ENCODE measurements at regions not wholly inside any gene's neighbourhood (a gene's known extent, or its start where the extent isn't known, plus 50 kb on each side); places are given as distances from the start of the nearest gene placed in this dataset.

- Histone ChIP-seq H3K4me1 (ENCODE audit: control insufficient read depth in 1 of 2, insufficient read depth in 2 of 2, low read length in 2 of 2) (no peaks in the 10 kb centered on the region), H3K4me2 (replicated peaks; ENCODE audit: extremely low read depth, low read length, poor library complexity, severe bottlenecking) (no peak overlapping the region), H4K20me1 (ENCODE audit: insufficient read depth, low read length) (no peaks in the 10 kb centered on the region), H3K79me2 (ENCODE audit: insufficient read depth, low read length) (no peaks in the 10 kb centered on the region), H3K9ac (ENCODE audit: insufficient read depth, low read length, poor library complexity, severe bottlenecking) (no peak overlapping the region), H3K4me3 (replicated peaks in 1 of 3; ENCODE audit: low read depth in 2 of 3, low read length in 3 of 3) (no peak overlapping the region), H3K27me3 (ENCODE audit: control insufficient read depth in 2 of 2, insufficient read depth in 2 of 2, low read length in 2 of 2) (no peaks in the 10 kb centered on the region), H3K36me3 (replicated peaks in 1 of 2; ENCODE audit: control insufficient read depth in 1 of 2, insufficient read depth in 2 of 2, low read length in 2 of 2) (no peaks in the 10 kb centered on the region), H2AFZ (ENCODE audit: insufficient read depth, low read depth, low read length, poor library complexity, severe bottlenecking) (no peak overlapping the region), H3K9me3 (replicated peaks in 1 of 2; ENCODE audit: control insufficient read depth in 1 of 2, insufficient read depth in 1 of 2, low read length in 2 of 2) (peaks cover 0 to 5% of the 10 kb centered on the region in 2 donors), H3K27ac (ENCODE audit: low read depth in 1 of 2, low read length in 2 of 2) (no peak overlapping the region)
- intact Hi-C loops (cut with micrococcal nuclease), result no loop called here
- Mint-ChIP-seq H3K4me3 (no peak overlapping the region), H3K27ac (no peak overlapping the region), H3K36me3 (no peaks in the 10 kb centered on the region), H3K4me1 (no peaks in the 10 kb centered on the region), H3K27me3 (ENCODE audit: low read depth in 3 of 3) (no peaks in the 10 kb centered on the region), H3K9me3 (peaks cover 0 to 4% (median 2%) of the 10 kb centered on the region in 7 donors)
- TF ChIP-seq, protein P1, sequence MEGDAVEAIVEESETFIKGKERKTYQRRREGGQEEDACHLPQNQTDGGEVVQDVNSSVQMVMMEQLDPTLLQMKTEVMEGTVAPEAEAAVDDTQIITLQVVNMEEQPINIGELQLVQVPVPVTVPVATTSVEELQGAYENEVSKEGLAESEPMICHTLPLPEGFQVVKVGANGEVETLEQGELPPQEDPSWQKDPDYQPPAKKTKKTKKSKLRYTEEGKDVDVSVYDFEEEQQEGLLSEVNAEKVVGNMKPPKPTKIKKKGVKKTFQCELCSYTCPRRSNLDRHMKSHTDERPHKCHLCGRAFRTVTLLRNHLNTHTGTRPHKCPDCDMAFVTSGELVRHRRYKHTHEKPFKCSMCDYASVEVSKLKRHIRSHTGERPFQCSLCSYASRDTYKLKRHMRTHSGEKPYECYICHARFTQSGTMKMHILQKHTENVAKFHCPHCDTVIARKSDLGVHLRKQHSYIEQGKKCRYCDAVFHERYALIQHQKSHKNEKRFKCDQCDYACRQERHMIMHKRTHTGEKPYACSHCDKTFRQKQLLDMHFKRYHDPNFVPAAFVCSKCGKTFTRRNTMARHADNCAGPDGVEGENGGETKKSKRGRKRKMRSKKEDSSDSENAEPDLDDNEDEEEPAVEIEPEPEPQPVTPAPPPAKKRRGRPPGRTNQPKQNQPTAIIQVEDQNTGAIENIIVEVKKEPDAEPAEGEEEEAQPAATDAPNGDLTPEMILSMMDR (IDR thresholded peaks at IDR 0.05), result no peak
- WGBS (ENCODE audit: insufficient coverage), result 83% methylated on average over 1 of the region's 10 CpGs
- DNase-seq, result no peak
These were observed 642.3 kb downstream of the TBL1XR1 start for GRCh38 chr3:176554791-176555654.

GRCh38 chr3:176554264-176554663 lies 643.0 kb downstream of the TBL1XR1 start:
- Mint-ChIP-seq H3K27me3 (ENCODE audit: low read depth in 3 of 3) (no peaks in the 10 kb centered on the region), H3K27ac (no peak overlapping the region), H3K4me1 (no peaks in the 10 kb centered on the region), H3K36me3 (no peaks in the 10 kb centered on the region), H3K9me3 (peaks cover 0 to 7% (median 4%) of the 10 kb centered on the region in 7 donors), H3K4me3 (no peak overlapping the region)
- Histone ChIP-seq H3K9me3 (replicated peaks in 1 of 2; ENCODE audit: control insufficient read depth in 1 of 2, insufficient read depth in 1 of 2, low read length in 2 of 2) (peaks cover 0 to 5% of the 10 kb centered on the region in 2 donors), H3K9ac (ENCODE audit: insufficient read depth, low read length, poor library complexity, severe bottlenecking) (no peak overlapping the region), H3K4me1 (ENCODE audit: control insufficient read depth in 1 of 2, insufficient read depth in 2 of 2, low read length in 2 of 2) (no peaks in the 10 kb centered on the region), H4K20me1 (ENCODE audit: insufficient read depth, low read length) (no peaks in the 10 kb centered on the region), H3K27ac (ENCODE audit: low read depth in 1 of 2, low read length in 2 of 2) (no peak overlapping the region), H2AFZ (ENCODE audit: insufficient read depth, low read depth, low read length, poor library complexity, severe bottlenecking) (no peak overlapping the region), H3K4me2 (replicated peaks; ENCODE audit: extremely low read depth, low read length, poor library complexity, severe bottlenecking) (no peak overlapping the region), H3K79me2 (ENCODE audit: insufficient read depth, low read length) (no peaks in the 10 kb centered on the region), H3K4me3 (replicated peaks in 1 of 3; ENCODE audit: low read depth in 2 of 3, low read length in 3 of 3) (no peak overlapping the region), H3K27me3 (ENCODE audit: control insufficient read depth in 2 of 2, insufficient read depth in 2 of 2, low read length in 2 of 2) (no peaks in the 10 kb centered on the region), H3K36me3 (replicated peaks in 1 of 2; ENCODE audit: control insufficient read depth in 1 of 2, insufficient read depth in 2 of 2, low read length in 2 of 2) (no peaks in the 10 kb centered on the region)
- no peak for DNase-seq
- intact Hi-C loops (cut with micrococcal nuclease), result no loop called here
- TF ChIP-seq, protein P1 (IDR thresholded peaks at IDR 0.05), result no peak
- no CpG with 5 or more reads among the region's 2 CpGs for WGBS (ENCODE audit: insufficient coverage)
